NCI-H510A treated with DMSO at 0.1 percent for 48 hours (cell line): ENCODE measurements at regions not wholly inside any gene's neighbourhood (a gene's known extent, or its start where the extent isn't known, plus 50 kb on each side); places are given as distances from the start of the nearest gene placed in this dataset.

Experiments used
- DNase-seq: peaks from one replicate; lab custom pipeline; 2025; lab: John Stamatoyannopoulos, UW

- DNase-seq: no peak
These were observed 237.9 kb downstream of the SNCA start for GRCh38 chr4:89599026-89599425.

GRCh38 chr4:89598602-89599001 lies 238.4 kb downstream of the SNCA start:
- peak; percentile 21 for DNase-seq

GRCh38 chr4:89595125-89595789 lies 241.7 kb downstream of the SNCA start:
- DNase-seq: no peak

GRCh38 chr4:89590128-89590527 lies 246.8 kb downstream of the SNCA start:
- DNase-seq: no peak

GRCh38 chr4:89588421-89588820 lies 248.5 kb downstream of the SNCA start:
- DNase-seq: no peak

- no peak for DNase-seq
These were observed 249.6 kb downstream of the SNCA start for GRCh38 chr4:89587364-89587763.

GRCh38 chr4:89586864-89587263 lies 250.1 kb downstream of the SNCA start:
- peak; percentile 4 for DNase-seq

GRCh38 chr4:89586318-89586717 lies 250.6 kb downstream of the SNCA start:
- DNase-seq: no peak

GRCh38 chr4:89582756-89583505 lies 254.0 kb downstream of the SNCA start:
- DNase-seq: no peak

- no peak for DNase-seq
These were observed 257.2 kb downstream of the SNCA start for GRCh38 chr4:89579771-89580170.

GRCh38 chr4:89576246-89576645 lies 260.7 kb downstream of the SNCA start:
- no peak for DNase-seq

GRCh38 chr4:89575840-89576239 lies 261.1 kb downstream of the SNCA start:
- no peak for DNase-seq

- DNase-seq: no peak
These were observed 262.8 kb downstream of the SNCA start for GRCh38 chr4:89574176-89574575.

- no peak for DNase-seq
These were observed 263.3 kb downstream of the SNCA start for GRCh38 chr4:89573656-89574055.

- DNase-seq: peak; percentile 95
These were observed 264.6 kb downstream of the SNCA start for GRCh38 chr4:89572224-89572858.

GRCh38 chr4:89570931-89571330 lies 263.3 kb upstream of the GPRIN3 start:
- DNase-seq: no peak

GRCh38 chr4:89567936-89568335 lies 260.3 kb upstream of the GPRIN3 start:
- DNase-seq: no peak

GRCh38 chr4:89563431-89563830 lies 255.8 kb upstream of the GPRIN3 start:
- DNase-seq: no peak

- no peak for DNase-seq
These were observed 255.1 kb upstream of the GPRIN3 start for GRCh38 chr4:89562746-89563145.

- DNase-seq: no peak
These were observed 253.4 kb upstream of the GPRIN3 start for GRCh38 chr4:89561048-89561447.

- DNase-seq: peak; percentile 2
These were observed 250.5 kb upstream of the GPRIN3 start for GRCh38 chr4:89558147-89558546.

GRCh38 chr4:89556601-89557305 lies 249.2 kb upstream of the GPRIN3 start:
- DNase-seq: no peak

- DNase-seq: no peak
These were observed 243.6 kb upstream of the GPRIN3 start for GRCh38 chr4:89551191-89551590.
